NCI-H128 (cell line): ENCODE measurements at regions not wholly inside any gene's neighbourhood (a gene's known extent, or its start where the extent isn't known, plus 50 kb on each side); places are given as distances from the start of the nearest gene placed in this dataset.

ENCODE experiments used
- DNase-seq: peaks from one replicate; lab custom pipeline; 2025; ENCODE audit not compliant: unreplicated experiment; lab: John Stamatoyannopoulos, UW

- no peak for DNase-seq
Measured at GRCh38 chr3:804211-804610, 288.6 kb upstream of the CNTN6 start.

GRCh38 chr3:805326-805725 is 287.5 kb upstream of the CNTN6 start:
- DNase-seq: no peak

GRCh38 chr3:806006-806405 is 286.8 kb upstream of the CNTN6 start:
- DNase-seq: no peak

GRCh38 chr3:816605-817004 is 276.2 kb upstream of the CNTN6 start:
- no peak for DNase-seq

GRCh38 chr3:834679-835078 is 258.1 kb upstream of the CNTN6 start:
- DNase-seq: no peak

GRCh38 chr3:835096-835495 is 257.7 kb upstream of the CNTN6 start:
- DNase-seq: no peak

GRCh38 chr3:839981-840380 is 252.8 kb upstream of the CNTN6 start:
- DNase-seq: no peak

GRCh38 chr3:851098-851790 is 241.6 kb upstream of the CNTN6 start:
- DNase-seq: no peak

- no peak for DNase-seq
Measured at GRCh38 chr3:852033-852432, 240.8 kb upstream of the CNTN6 start.

- DNase-seq: no peak
Measured at GRCh38 chr3:853489-853888, 239.3 kb upstream of the CNTN6 start.

GRCh38 chr3:859135-859534 is 233.7 kb upstream of the CNTN6 start:
- no peak for DNase-seq

- no peak for DNase-seq
Measured at GRCh38 chr3:861721-862120, 231.1 kb upstream of the CNTN6 start.

- no peak for DNase-seq
Measured at GRCh38 chr3:869269-869668, 223.6 kb upstream of the CNTN6 start.

- DNase-seq: no peak
Measured at GRCh38 chr3:869734-870133, 223.1 kb upstream of the CNTN6 start.

- DNase-seq: no peak
Measured at GRCh38 chr3:871651-872050, 221.2 kb upstream of the CNTN6 start.

- no peak for DNase-seq
Measured at GRCh38 chr3:877001-877400, 215.8 kb upstream of the CNTN6 start.

- DNase-seq: no peak
Measured at GRCh38 chr3:878746-879145, 214.1 kb upstream of the CNTN6 start.

GRCh38 chr3:880371-880770 is 212.5 kb upstream of the CNTN6 start:
- DNase-seq: no peak

- DNase-seq: no peak
Measured at GRCh38 chr3:882533-882932, 210.3 kb upstream of the CNTN6 start.

- DNase-seq: no peak
Measured at GRCh38 chr3:901953-902778, 190.7 kb upstream of the CNTN6 start.

- DNase-seq: no peak
Measured at GRCh38 chr3:905217-905616, 187.6 kb upstream of the CNTN6 start.

GRCh38 chr3:906739-907138 is 186.1 kb upstream of the CNTN6 start:
- no peak for DNase-seq

- no peak for DNase-seq
Measured at GRCh38 chr3:908839-909238, 184.0 kb upstream of the CNTN6 start.
